CD14-positive monocyte (primary cell): ENCODE measurements at regions not wholly inside any gene's neighbourhood (a gene's known extent, or its start where the extent isn't known, plus 50 kb on each side); places are given as distances from the start of the nearest gene placed in this dataset.

Experiments
- DNase-seq, 3 donors: peaks; one replicate each; pipeline ENCODE4 v3.0.0-alpha.2; 2011 to 2022
- H2AFZ ChIP-seq: 2 replicates; pipeline ENCODE4 v1.6.0; 2012; ENCODE audit warnings: mild to moderate bottlenecking, low read depth, low read length, inconsistent platforms; ENCODE audit not compliant: insufficient read depth, poor library complexity, severe bottlenecking
- H3K27ac ChIP-seq, 2 donors: 1 replicate in 1 of 2; 2 replicates in 1 of 2; pipeline ENCODE4 v1.5.1; 2012 to 2013; ENCODE audit warnings: low read length in 2 of 2, control low read depth in 1 of 2, inconsistent platforms in 1 of 2, low read depth in 1 of 2, mild to moderate bottlenecking in 1 of 2
- H3K27me3 ChIP-seq, 2 donors: one replicate each; pipeline versions ENCODE4 v1.6.0 to v1.6.1; 2011 to 2013; ENCODE audit warnings: low read length in 2 of 2; ENCODE audit not compliant: control insufficient read depth in 2 of 2, insufficient read depth in 2 of 2
- H3K36me3 ChIP-seq, 2 donors: replicated peaks in 1 of 2; 1 replicate in 1 of 2; 2 replicates in 1 of 2; pipeline versions ENCODE4 v1.5.1 to v1.6.1; 2012 to 2013; ENCODE audit warnings: low read length in 2 of 2, control low read depth in 1 of 2, inconsistent platforms in 1 of 2, mild to moderate bottlenecking in 1 of 2; ENCODE audit not compliant: insufficient read depth in 2 of 2, control insufficient read depth in 1 of 2
- H3K4me1 ChIP-seq, 2 donors: 1 replicate in 1 of 2; 2 replicates in 1 of 2; pipeline versions ENCODE4 v1.5.1 to v1.6.1; 2012 to 2013; ENCODE audit warnings: low read length in 2 of 2, control low read depth in 1 of 2, inconsistent platforms in 1 of 2, mild to moderate bottlenecking in 1 of 2, moderate library complexity in 1 of 2; ENCODE audit not compliant: insufficient read depth in 2 of 2, control insufficient read depth in 1 of 2
- H3K4me2 ChIP-seq: replicated peaks from 2 replicates; pipeline ENCODE3; 2012; ENCODE audit warnings: low read length, moderate library complexity, mild to moderate bottlenecking; ENCODE audit not compliant: poor library complexity, severe bottlenecking; ENCODE audit errors: extremely low read depth
- H3K4me3 ChIP-seq, 3 experiments: fragments of 200-600 bp in 1 of 3; sonication (generic) in 1 of 3; replicated peaks in 1 of 3; 1 replicate in 2 of 3; 2 replicates in 1 of 3; pipeline ENCODE4 v1.5.1; 2011 to 2013; ENCODE audit warnings: low read length in 3 of 3, mild to moderate bottlenecking in 3 of 3, control low read depth in 2 of 3, low read depth in 2 of 3, inconsistent platforms in 1 of 3, moderate library complexity in 1 of 3
- H3K79me2 ChIP-seq: 2 replicates; pipeline ENCODE4 v1.6.0; 2012; ENCODE audit warnings: mild to moderate bottlenecking, control low read depth, inconsistent platforms, low read length, moderate library complexity; ENCODE audit not compliant: insufficient read depth
- H3K9ac ChIP-seq: 2 replicates; pipeline ENCODE4 v1.6.0; 2017; ENCODE audit warnings: low read length, mild to moderate bottlenecking; ENCODE audit not compliant: insufficient read depth, poor library complexity, severe bottlenecking
- H3K9me3 ChIP-seq, 2 donors: replicated peaks in 1 of 2; 1 replicate in 1 of 2; 2 replicates in 1 of 2; pipeline versions ENCODE4 v1.5.1 to v1.6.1; 2012 to 2013; ENCODE audit warnings: low read length in 2 of 2, control low read depth in 1 of 2; ENCODE audit not compliant: control insufficient read depth in 1 of 2, insufficient read depth in 1 of 2
- H4K20me1 ChIP-seq: 2 replicates; pipeline ENCODE4 v1.6.0; 2012; ENCODE audit warnings: mild to moderate bottlenecking, low read length, control low read depth, moderate library complexity; ENCODE audit not compliant: insufficient read depth
- H3K27ac Mint-ChIP-seq, 7 donors: one replicate each; pipeline ENCODE4 v1.8.0; 2020; ENCODE audit warnings: mild to moderate bottlenecking in 7 of 7, mixed read lengths in 7 of 7, moderate library complexity in 6 of 7, inconsistent platforms in 2 of 7
- H3K27me3 Mint-ChIP-seq, 3 donors: one replicate each; pipeline ENCODE4 v1.8.0; 2021 to 2022; ENCODE audit warnings: low read depth in 3 of 3, mild to moderate bottlenecking in 3 of 3, mixed read lengths in 3 of 3, moderate library complexity in 3 of 3, inconsistent platforms in 1 of 3
- H3K36me3 Mint-ChIP-seq, 2 donors: one replicate each; pipeline ENCODE4 v1.8.0; 2020; ENCODE audit warnings: mixed read lengths in 2 of 2, inconsistent platforms in 1 of 2, mild to moderate bottlenecking in 1 of 2
- H3K4me1 Mint-ChIP-seq: one replicate; pipeline ENCODE4 v1.8.0; 2020; ENCODE audit warnings: mild to moderate bottlenecking, mixed read lengths
- H3K4me3 Mint-ChIP-seq, 2 donors: one replicate each; pipeline ENCODE4 v1.8.0; 2020; ENCODE audit warnings: mild to moderate bottlenecking in 2 of 2, mixed read lengths in 2 of 2, moderate library complexity in 1 of 2
- H3K9me3 Mint-ChIP-seq, 7 donors: one replicate each; pipeline ENCODE4 v1.8.0; 2020 to 2022; ENCODE audit warnings: mixed read lengths in 7 of 7, mild to moderate bottlenecking in 6 of 7, moderate library complexity in 6 of 7, inconsistent platforms in 2 of 7
- CTCF ChIP-seq: fragments of 200-600 bp; IDR thresholded peaks from one replicate; pipeline ENCODE4 v1.8.0; 2022; ENCODE audit warnings: antibody characterized with exemption, mild to moderate bottlenecking
- WGBS: methylation state at CpG from one replicate; pipeline ENCODE4 v1.1.5; 2013; ENCODE audit warnings: missing lambda C conversion rate; ENCODE audit not compliant: insufficient coverage; 5-methylcytosine and 5-hydroxymethylcytosine counted together
- intact Hi-C, 2 donors: fragments of 100-400 bp; cut with micrococcal nuclease; formaldehyde crosslinking; loops; one replicate each; pipeline versions ENCODE4 v1.15.0 to v1.15.1; 2023

GRCh38 chr16:35405526-35405925 is 1946.1 kb downstream of the TP53TG3F start:
- Histone ChIP-seq H3K4me3 (no peak overlapping the region), H3K9me3 (peaks cover 12 to 24% of the 10 kb centered on the region in 2 donors), H2AFZ (no peak overlapping the region), H3K9ac (no peak overlapping the region), H3K4me1 (no peaks in the 10 kb centered on the region), H3K27me3 (no peaks in the 10 kb centered on the region), H3K36me3 (no peaks in the 10 kb centered on the region), H3K27ac (no peak overlapping the region), H3K79me2 (no peaks in the 10 kb centered on the region), H4K20me1 (no peaks in the 10 kb centered on the region), H3K4me2 (no peak overlapping the region)
- no peak overlapping the region for H3K27ac Mint-ChIP-seq
- intact Hi-C loops = no loop called here
- no peak for TF ChIP-seq CTCF
- H3K4me3 Mint-ChIP-seq = no peak overlapping the region
- H3K9me3 Mint-ChIP-seq = peaks cover 0 to 17% (median 4%) of the 10 kb centered on the region in 7 donors
- H3K4me1 Mint-ChIP-seq = no peaks in the 10 kb centered on the region
- no peaks in the 10 kb centered on the region for H3K36me3 Mint-ChIP-seq
- DNase-seq = no peak
- WGBS = no CpG with 5 or more reads among the region's 1 CpG
- peaks cover 0 to under 1% (median 0%) of the 10 kb centered on the region in 3 donors for H3K27me3 Mint-ChIP-seq

GRCh38 chr16:35409503-35409902 is 1950.1 kb downstream of the TP53TG3F start:
- no peaks in the 10 kb centered on the region for H3K36me3 ChIP-seq
- no peaks in the 10 kb centered on the region for H3K4me1 Mint-ChIP-seq
- no peak for TF ChIP-seq CTCF
- H2AFZ ChIP-seq = no peak overlapping the region
- H4K20me1 ChIP-seq = no peaks in the 10 kb centered on the region
- intact Hi-C loops = no loop called here
- no peak overlapping the region for H3K27ac Mint-ChIP-seq
- H3K36me3 Mint-ChIP-seq = no peaks in the 10 kb centered on the region
- H3K27ac ChIP-seq = no peak overlapping the region
- H3K9me3 Mint-ChIP-seq = peaks cover 0 to 23% (median 6%) of the 10 kb centered on the region in 7 donors
- H3K4me3 Mint-ChIP-seq = no peak overlapping the region
- no peaks in the 10 kb centered on the region for H3K79me2 ChIP-seq
- no peak for DNase-seq
- no peak overlapping the region for H3K4me3 ChIP-seq
- H3K27me3 Mint-ChIP-seq = peaks cover 0 to 1% (median 0%) of the 10 kb centered on the region in 3 donors
- H3K4me2 ChIP-seq = no peak overlapping the region
- no peak overlapping the region for H3K9ac ChIP-seq
- H3K27me3 ChIP-seq = no peaks in the 10 kb centered on the region
- no CpG with 5 or more reads among the region's 1 CpG for WGBS
- no peaks in the 10 kb centered on the region for H3K4me1 ChIP-seq
- peaks cover 15 to 28% of the 10 kb centered on the region in 2 donors for H3K9me3 ChIP-seq
